BLaER1 (cell line): ENCODE measurements at regions not wholly inside any gene's neighbourhood (a gene's known extent, or its start where the extent isn't known, plus 50 kb on each side); places are given as distances from the start of the nearest gene placed in this dataset.

Experiments
- H3K27ac ChIP-seq: shearing (Covaris generic); formaldehyde crosslinking; 2 replicates; pipeline ENCODE4 v1.8.1; 2022
- H3K27me3 ChIP-seq: shearing (Covaris generic); formaldehyde crosslinking; 2 replicates; pipeline ENCODE4 v1.8.1; 2022
- H3K36me3 ChIP-seq: shearing (Covaris generic); formaldehyde crosslinking; 2 replicates; pipeline ENCODE4 v1.8.1; 2022
- H3K4me1 ChIP-seq: shearing (Covaris generic); formaldehyde crosslinking; 2 replicates; pipeline ENCODE4 v1.8.1; 2022
- H3K4me2 ChIP-seq: shearing (Covaris generic); formaldehyde crosslinking; 2 replicates; pipeline ENCODE4 v1.8.1; 2022
- H3K4me3 ChIP-seq: shearing (Covaris generic); formaldehyde crosslinking; 2 replicates; pipeline ENCODE4 v1.8.1; 2022
- H3K9ac ChIP-seq: shearing (Covaris generic); formaldehyde crosslinking; 2 replicates; pipeline ENCODE4 v1.8.1; 2022
- H3K9me3 ChIP-seq: shearing (Covaris generic); formaldehyde crosslinking; 2 replicates; pipeline ENCODE4 v1.8.1; 2022
- H4K20me1 ChIP-seq: shearing (Covaris generic); formaldehyde crosslinking; 2 replicates; pipeline ENCODE4 v1.8.1; 2022
- Cebpa-rat ChIP-seq: shearing (Covaris generic); IDR thresholded peaks from 2 replicates; pipeline ENCODE4 v1.8.1; 2022

DNA sequence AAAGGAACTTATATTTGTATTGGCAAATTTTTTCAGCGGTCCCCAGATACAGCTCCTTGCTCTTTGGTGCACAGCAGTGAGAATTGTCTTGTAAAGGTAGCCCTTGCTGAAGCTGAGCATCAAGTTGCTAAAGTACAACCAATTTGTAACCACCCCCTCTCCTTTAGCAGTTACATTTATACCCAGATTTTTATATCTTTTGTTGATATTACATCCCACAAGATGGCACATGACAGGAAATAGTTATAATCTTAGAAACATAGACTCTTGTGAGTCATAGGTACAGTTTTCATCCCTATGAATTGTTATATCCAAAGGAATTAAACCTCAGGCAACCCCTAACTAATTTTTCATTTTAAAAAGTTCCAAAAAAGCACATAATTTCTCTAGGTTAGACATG is 523.0 kb upstream of the SLITRK1 start:
- H3K9ac ChIP-seq, result no peak overlapping the region
- no peaks in the 10 kb centered on the region for H3K27me3 ChIP-seq
- no peak for TF ChIP-seq Cebpa-rat
- H4K20me1 ChIP-seq, result no peaks in the 10 kb centered on the region
- no peak overlapping the region for H3K27ac ChIP-seq
- no peaks in the 10 kb centered on the region for H3K9me3 ChIP-seq
- no peaks in the 10 kb centered on the region for H3K36me3 ChIP-seq
- H3K4me2 ChIP-seq, result no peak overlapping the region
- no peak overlapping the region for H3K4me3 ChIP-seq
- H3K4me1 ChIP-seq, result no peaks in the 10 kb centered on the region

DNA sequence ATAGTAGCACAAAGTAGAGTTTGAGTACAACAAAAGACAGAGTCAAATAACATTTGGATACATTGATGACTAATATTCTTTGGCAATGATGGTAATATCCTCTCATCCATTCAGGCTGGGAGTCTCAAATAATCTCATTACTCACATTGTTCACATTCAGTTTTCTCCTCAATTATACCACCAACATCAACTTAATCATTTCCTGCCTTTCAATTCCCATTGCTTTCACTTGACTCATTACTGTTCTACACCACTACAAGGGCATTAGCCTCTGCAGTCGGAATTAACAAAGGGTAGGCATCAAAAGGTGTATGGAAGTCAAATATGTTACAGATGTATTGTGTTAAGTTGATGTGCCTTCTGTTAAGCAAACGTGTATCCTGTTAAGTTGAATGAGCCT is 518.4 kb upstream of the SLITRK1 start:
- no peak for TF ChIP-seq Cebpa-rat
- no peak overlapping the region for H3K27ac ChIP-seq

DNA sequence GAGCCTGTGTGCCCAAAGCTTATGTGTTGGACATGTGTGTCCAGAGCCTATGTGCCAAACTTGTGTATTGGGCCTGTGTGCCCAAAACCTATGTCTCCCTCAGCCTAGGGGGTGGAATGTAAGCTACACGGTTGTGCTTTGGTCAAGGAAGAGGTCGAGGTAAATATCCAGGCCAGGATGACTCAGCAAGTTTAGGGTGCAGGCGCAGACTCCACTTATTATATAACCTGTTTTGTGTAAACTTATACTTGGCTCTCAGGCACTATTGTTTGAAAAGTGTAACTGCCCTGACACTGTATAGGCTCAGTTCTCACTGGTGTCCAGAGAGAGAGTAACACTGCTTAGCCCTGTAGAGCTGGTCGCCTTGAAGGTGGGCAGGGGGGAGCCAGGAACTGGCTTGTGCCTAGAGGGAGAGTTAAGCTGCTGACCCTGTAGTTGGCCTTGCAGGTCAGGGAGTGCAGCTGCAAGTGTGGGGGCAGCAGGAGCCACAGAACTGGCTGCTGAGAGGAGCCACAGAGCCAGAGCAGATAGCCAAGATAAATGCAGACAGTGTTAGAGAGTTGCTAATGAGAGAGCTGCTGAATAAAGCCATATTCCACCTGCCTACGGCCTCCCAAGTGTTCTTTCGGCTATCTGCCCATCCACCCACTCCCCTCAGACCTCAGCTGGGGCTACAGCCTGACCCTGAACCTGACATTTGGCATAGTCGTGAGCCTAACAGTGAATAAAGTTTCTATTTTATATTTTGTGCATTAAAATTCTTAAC is 517.2 kb upstream of the SLITRK1 start:
- H4K20me1 ChIP-seq, result no peaks in the 10 kb centered on the region
- H3K9me3 ChIP-seq, result peaks cover 24% of the 10 kb centered on the region
- H3K4me3 ChIP-seq, result no peak overlapping the region
- no peaks in the 10 kb centered on the region for H3K4me1 ChIP-seq
- H3K27ac ChIP-seq, result no peak overlapping the region
- H3K27me3 ChIP-seq, result no peaks in the 10 kb centered on the region
- no peak overlapping the region for H3K4me2 ChIP-seq
- H3K9ac ChIP-seq, result no peak overlapping the region
- no peaks in the 10 kb centered on the region for H3K36me3 ChIP-seq
- TF ChIP-seq Cebpa-rat, result no peak

More for the DNA sequence above, 518.4 kb upstream of the SLITRK1 start:
- H3K9me3 ChIP-seq, result peaks cover 24% of the 10 kb centered on the region
- no peak overlapping the region for H3K4me2 ChIP-seq
- H3K4me1 ChIP-seq, result no peaks in the 10 kb centered on the region
- no peaks in the 10 kb centered on the region for H4K20me1 ChIP-seq
- H3K27me3 ChIP-seq, result no peaks in the 10 kb centered on the region
- no peak overlapping the region for H3K9ac ChIP-seq
- H3K4me3 ChIP-seq, result no peak overlapping the region
- H3K36me3 ChIP-seq, result no peaks in the 10 kb centered on the region

DNA sequence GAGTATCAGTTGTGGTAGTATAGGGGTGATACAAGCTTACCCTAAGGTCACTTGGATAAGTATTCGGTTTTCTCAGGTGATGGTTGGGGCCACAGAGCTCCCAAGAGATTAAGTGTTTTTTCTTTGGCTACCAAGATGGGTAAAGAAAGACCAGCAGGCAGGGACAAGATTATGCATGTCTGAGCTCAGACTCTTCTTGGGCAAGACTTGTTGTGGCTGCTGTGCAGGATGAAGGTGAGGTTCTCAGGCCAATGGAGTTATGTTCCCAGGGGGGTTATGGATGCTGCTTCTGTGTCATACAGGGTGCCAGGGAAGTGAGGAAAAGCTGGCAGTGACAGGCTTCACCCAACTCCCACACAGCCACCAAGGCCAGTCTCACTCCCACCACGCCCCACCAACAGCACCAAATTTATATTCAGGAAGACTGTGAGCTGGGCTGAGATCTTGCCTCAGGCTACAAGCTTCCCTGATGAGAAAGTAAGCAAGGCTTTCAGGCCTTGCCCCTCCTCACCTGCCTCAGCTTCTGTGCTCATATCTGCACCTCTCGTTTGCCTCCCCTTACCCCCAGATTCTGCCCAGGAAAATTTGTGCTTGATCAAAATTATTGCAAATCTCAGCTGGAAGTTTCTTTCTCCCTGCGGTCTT is 511.8 kb upstream of the SLITRK1 start:
- Histone ChIP-seq H3K4me2 (no peak overlapping the region), H3K27ac (no peak overlapping the region), H3K36me3 (no peaks in the 10 kb centered on the region), H3K4me3 (no peak overlapping the region), H3K9me3 (peaks cover 25% of the 10 kb centered on the region), H3K9ac (no peak overlapping the region), H3K4me1 (no peaks in the 10 kb centered on the region), H3K27me3 (no peaks in the 10 kb centered on the region), H4K20me1 (no peaks in the 10 kb centered on the region)
- TF ChIP-seq Cebpa-rat, result no peak

DNA sequence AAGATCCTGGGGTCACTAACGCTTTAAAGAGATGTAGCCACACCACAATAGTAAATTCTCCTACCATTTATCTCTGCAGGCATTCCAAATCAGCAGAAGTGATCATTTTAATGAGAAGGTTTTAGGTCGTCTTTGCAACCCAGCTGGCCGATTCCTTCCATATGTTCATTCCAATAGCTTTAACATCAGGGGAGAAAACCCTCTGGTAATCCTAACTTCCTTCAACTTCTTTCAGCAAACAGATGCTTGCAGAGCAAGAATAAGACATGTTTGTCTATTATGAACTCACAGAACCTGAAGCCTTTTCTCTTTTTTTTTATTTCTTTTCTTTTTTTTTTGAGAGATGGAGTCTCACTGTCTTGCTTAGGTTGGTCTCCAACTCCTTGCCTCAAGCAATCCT is 498.6 kb upstream of the SLITRK1 start:
- Histone ChIP-seq H3K27ac (no peak overlapping the region), H3K4me2 (no peak overlapping the region), H3K27me3 (no peaks in the 10 kb centered on the region), H3K36me3 (no peaks in the 10 kb centered on the region), H3K4me3 (no peak overlapping the region), H3K4me1 (no peaks in the 10 kb centered on the region), H3K9ac (no peak overlapping the region), H4K20me1 (no peaks in the 10 kb centered on the region), H3K9me3 (0 out of 2 replicates have a peak, but pooled peaks cover 7% of the 10 kb centered on the region)
- no peak for TF ChIP-seq Cebpa-rat

DNA sequence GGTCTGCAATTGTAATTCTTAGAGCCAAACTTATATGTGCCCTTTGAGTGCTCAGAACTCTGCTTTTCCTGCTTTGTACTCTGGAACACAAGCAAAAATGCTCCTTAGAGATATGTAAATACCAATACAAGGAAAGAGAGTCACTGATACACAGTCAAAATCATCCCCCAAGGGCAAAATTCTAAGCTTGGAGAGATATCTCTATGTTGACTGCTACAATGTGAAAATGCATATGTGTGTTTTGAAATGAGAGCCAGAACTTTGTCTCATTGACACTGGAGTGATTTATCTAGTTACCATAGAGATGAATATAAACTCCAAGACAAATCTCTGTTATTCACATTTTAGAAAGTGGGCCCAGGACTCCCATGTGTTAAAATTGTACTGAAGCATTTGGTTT is 494.8 kb upstream of the SLITRK1 start:
- Histone ChIP-seq H3K4me3 (no peak overlapping the region), H3K4me2 (no peak overlapping the region), H4K20me1 (no peaks in the 10 kb centered on the region), H3K9me3 (no peaks in the 10 kb centered on the region), H3K27me3 (no peaks in the 10 kb centered on the region), H3K27ac (no peak overlapping the region), H3K9ac (no peak overlapping the region), H3K4me1 (no peaks in the 10 kb centered on the region), H3K36me3 (no peaks in the 10 kb centered on the region)
- TF ChIP-seq Cebpa-rat, result no peak

DNA sequence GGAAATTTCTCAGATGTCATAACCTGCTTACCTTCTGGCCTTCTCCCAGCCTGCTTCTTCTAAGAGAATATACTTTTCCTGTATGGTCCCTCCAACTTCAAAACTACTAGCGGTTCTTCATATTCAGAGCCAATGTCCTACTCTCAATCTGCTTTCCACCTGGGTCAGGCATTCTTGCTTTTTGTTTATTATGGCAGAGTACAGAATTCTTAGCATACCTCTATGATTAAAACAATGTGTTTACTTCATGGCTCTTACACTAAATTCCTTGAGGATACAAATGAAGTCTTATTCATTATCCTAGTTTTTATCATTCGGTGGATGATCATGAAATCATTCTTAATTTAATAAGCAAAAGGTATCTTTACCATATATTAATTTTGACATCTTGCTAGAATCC is 484.2 kb upstream of the SLITRK1 start:
- Histone ChIP-seq H3K27ac (no peak overlapping the region), H3K4me2 (no peak overlapping the region), H3K4me1 (no peaks in the 10 kb centered on the region), H3K9ac (no peak overlapping the region), H4K20me1 (no peaks in the 10 kb centered on the region), H3K27me3 (no peaks in the 10 kb centered on the region), H3K9me3 (no peaks in the 10 kb centered on the region), H3K36me3 (no peaks in the 10 kb centered on the region), H3K4me3 (no peak overlapping the region)
- no peak for TF ChIP-seq Cebpa-rat

DNA sequence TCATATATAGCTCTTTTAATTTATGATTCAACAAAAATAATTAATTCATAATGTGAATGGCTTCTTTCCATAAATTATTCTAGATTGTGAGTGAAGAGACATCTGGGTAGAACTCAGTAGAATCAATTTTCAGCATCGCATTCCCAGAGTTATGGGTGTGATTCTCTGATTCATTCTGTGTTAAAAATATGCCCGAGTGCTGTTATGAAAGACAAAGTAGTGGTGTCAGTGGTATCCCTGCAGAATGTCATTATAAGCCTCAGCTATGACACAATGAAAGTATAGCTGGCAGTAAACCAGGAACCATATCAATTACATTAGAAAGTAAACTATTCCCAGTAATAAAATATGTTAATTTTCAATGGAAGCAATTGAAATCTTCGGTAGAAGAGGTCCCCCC is 480.5 kb upstream of the SLITRK1 start:
- Histone ChIP-seq H3K9ac (no peak overlapping the region), H3K36me3 (no peaks in the 10 kb centered on the region), H3K27ac (no peak overlapping the region), H3K4me1 (no peaks in the 10 kb centered on the region), H3K4me2 (no peak overlapping the region), H3K9me3 (no peaks in the 10 kb centered on the region), H3K27me3 (no peaks in the 10 kb centered on the region), H3K4me3 (no peak overlapping the region), H4K20me1 (no peaks in the 10 kb centered on the region)
- TF ChIP-seq Cebpa-rat, result no peak

DNA sequence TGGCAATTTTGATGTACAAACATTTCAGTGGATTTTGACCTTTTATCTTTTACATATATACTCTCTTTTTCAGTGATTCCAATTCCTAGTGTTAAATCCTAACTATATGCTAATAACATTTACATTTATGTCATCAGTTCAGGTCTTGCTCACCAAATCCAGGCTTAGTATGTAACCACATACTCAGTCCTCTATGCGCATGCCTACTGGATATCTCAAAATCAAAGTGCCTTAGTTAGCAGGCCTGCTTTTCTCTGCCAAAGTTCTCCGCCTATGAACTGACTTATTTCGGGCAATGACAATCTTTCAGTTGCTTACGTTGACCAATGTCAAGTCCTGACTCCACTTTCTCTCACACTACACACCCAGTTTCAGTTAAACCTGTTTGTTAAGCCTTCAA is 478.5 kb upstream of the SLITRK1 start:
- no peaks in the 10 kb centered on the region for H3K36me3 ChIP-seq
- no peaks in the 10 kb centered on the region for H3K4me1 ChIP-seq
- H3K9ac ChIP-seq, result no peak overlapping the region
- H3K9me3 ChIP-seq, result no peaks in the 10 kb centered on the region
- no peak overlapping the region for H3K4me3 ChIP-seq
- no peaks in the 10 kb centered on the region for H4K20me1 ChIP-seq
- H3K27ac ChIP-seq, result no peak overlapping the region
- no peaks in the 10 kb centered on the region for H3K27me3 ChIP-seq
- H3K4me2 ChIP-seq, result no peak overlapping the region
- TF ChIP-seq Cebpa-rat, result no peak

DNA sequence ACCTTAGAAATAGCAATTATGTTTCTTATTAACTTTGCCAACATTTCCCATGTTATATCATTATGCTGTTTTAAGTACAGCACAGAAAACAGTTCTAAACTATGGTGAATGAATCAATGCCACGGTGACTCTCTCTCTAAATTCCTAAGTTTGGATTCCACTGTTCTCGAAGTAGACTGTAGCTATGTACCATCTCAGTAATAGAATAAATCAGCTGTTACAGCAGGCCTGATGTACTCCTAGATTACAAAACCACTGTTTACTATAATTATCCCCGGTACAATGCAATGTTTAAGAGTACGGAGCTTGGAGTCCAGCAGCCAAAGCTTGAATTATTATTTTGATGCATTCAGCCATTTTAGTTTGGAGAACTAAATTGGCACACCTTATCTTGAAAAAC is 476.3 kb upstream of the SLITRK1 start:
- H3K27me3 ChIP-seq, result no peaks in the 10 kb centered on the region
- no peak overlapping the region for H3K27ac ChIP-seq
- H3K9me3 ChIP-seq, result no peaks in the 10 kb centered on the region
- H3K4me3 ChIP-seq, result no peak overlapping the region
- H4K20me1 ChIP-seq, result no peaks in the 10 kb centered on the region
- TF ChIP-seq Cebpa-rat, result no peak
- H3K4me1 ChIP-seq, result no peaks in the 10 kb centered on the region
- H3K4me2 ChIP-seq, result no peak overlapping the region
- H3K9ac ChIP-seq, result no peak overlapping the region
- H3K36me3 ChIP-seq, result no peaks in the 10 kb centered on the region
